Testis (tissue), 2 donors: ENCODE measurements at regions not wholly inside any gene's neighbourhood (a gene's known extent, or its start where the extent isn't known, plus 50 kb on each side); places are given as distances from the start of the nearest gene placed in this dataset.

Experiments
- POLR2A ChIP-seq: fragments of 450-650 bp; IDR thresholded peaks from one replicate; pipeline ENCODE4 v1.6.1; 2017; ENCODE audit warnings: antibody characterized with exemption, mild to moderate bottlenecking, moderate library complexity
- TF ChIP-seq, protein P1 (sequence below), 3 experiments: fragments of 450-650 bp in 2 of 3; fragments of 200-600 bp in 1 of 3; sonication (generic) in 1 of 3; IDR thresholded peaks; one replicate each; pipeline ENCODE4 v1.5.1; 2016 to 2019; ENCODE audit warnings: antibody characterized with exemption in 3 of 3, mild to moderate bottlenecking in 2 of 3, moderate library complexity in 1 of 3

DNA sequence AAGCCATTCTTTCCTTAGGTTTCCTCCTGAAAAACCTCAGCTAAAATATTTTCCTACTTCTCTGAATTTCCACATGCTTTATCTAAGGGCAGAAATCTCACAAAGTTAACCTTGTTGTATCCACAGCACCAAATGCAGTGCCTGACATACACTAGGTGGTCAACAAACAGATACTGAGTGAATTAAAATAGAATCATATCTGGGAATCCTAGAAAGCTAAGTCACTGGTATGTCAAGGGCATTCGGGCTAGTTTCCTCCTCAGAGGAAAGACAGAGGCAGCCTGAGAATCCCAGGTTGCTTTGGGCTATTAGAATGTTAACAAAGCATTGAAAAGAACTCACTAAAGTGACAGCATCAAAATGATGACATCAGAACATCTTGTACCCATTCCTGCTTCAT is 132.7 kb upstream of the F13A1 start:
- no peak for TF ChIP-seq POLR2A
- TF ChIP-seq, protein P1, sequence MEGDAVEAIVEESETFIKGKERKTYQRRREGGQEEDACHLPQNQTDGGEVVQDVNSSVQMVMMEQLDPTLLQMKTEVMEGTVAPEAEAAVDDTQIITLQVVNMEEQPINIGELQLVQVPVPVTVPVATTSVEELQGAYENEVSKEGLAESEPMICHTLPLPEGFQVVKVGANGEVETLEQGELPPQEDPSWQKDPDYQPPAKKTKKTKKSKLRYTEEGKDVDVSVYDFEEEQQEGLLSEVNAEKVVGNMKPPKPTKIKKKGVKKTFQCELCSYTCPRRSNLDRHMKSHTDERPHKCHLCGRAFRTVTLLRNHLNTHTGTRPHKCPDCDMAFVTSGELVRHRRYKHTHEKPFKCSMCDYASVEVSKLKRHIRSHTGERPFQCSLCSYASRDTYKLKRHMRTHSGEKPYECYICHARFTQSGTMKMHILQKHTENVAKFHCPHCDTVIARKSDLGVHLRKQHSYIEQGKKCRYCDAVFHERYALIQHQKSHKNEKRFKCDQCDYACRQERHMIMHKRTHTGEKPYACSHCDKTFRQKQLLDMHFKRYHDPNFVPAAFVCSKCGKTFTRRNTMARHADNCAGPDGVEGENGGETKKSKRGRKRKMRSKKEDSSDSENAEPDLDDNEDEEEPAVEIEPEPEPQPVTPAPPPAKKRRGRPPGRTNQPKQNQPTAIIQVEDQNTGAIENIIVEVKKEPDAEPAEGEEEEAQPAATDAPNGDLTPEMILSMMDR (IDR thresholded peaks at IDR 0.05): no peak
